ENCODE measurements at regions not wholly inside any gene's neighbourhood (a gene's known extent, or its start where the extent isn't known, plus 50 kb on each side); places are given as distances from the start of the nearest gene placed in this dataset.

GRCh38 chr6:74762841-74763240 lies 443.0 kb downstream of the COL12A1 start:
- no peak for DNase-seq (ENCODE audit: low read depth)
- H3K4me3 ChIP-seq (ENCODE audit: low read length) = no peak overlapping the region
- TF ChIP-seq, protein P1, sequence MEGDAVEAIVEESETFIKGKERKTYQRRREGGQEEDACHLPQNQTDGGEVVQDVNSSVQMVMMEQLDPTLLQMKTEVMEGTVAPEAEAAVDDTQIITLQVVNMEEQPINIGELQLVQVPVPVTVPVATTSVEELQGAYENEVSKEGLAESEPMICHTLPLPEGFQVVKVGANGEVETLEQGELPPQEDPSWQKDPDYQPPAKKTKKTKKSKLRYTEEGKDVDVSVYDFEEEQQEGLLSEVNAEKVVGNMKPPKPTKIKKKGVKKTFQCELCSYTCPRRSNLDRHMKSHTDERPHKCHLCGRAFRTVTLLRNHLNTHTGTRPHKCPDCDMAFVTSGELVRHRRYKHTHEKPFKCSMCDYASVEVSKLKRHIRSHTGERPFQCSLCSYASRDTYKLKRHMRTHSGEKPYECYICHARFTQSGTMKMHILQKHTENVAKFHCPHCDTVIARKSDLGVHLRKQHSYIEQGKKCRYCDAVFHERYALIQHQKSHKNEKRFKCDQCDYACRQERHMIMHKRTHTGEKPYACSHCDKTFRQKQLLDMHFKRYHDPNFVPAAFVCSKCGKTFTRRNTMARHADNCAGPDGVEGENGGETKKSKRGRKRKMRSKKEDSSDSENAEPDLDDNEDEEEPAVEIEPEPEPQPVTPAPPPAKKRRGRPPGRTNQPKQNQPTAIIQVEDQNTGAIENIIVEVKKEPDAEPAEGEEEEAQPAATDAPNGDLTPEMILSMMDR (conservative IDR thresholded peaks at IDR 0.05; ENCODE audit: low read length) = no peak

DNA sequence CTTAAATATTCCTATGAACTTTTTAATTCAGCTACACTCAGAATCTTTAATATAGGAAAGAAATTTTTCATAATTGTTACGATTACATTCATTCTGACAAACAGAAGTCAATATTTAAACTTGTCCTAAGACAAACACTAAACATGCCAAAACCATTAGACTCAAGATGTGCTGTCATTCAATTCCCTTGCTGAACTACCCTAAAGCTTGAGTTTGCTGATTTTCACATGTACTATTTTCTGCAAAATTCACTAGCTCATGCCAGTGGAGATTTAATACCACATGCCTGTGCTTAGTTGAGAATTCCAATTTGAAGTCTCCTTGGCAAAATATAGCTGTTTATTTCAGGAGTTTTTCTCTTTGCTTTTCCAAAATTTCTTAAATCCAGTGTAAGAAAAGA lies 448.0 kb downstream of the COL12A1 start:
- no peak overlapping the region for H3K4me3 ChIP-seq (ENCODE audit: low read length)
- TF ChIP-seq, protein P1 (conservative IDR thresholded peaks at IDR 0.05; ENCODE audit: low read length) = no peak
- no peak for DNase-seq (ENCODE audit: low read depth)

GRCh38 chr6:74756923-74757322 lies 448.9 kb downstream of the COL12A1 start:
- H3K4me3 ChIP-seq (ENCODE audit: low read length) = no peak overlapping the region
- TF ChIP-seq, protein P1 (conservative IDR thresholded peaks at IDR 0.05; ENCODE audit: low read length) = no peak
- DNase-seq (ENCODE audit: low read depth) = peak; percentile 40

- TF ChIP-seq, protein P1 (conservative IDR thresholded peaks at IDR 0.05; ENCODE audit: low read length) = no peak
- DNase-seq (ENCODE audit: low read depth) = peak; percentile 35
- H3K4me3 ChIP-seq (ENCODE audit: low read length) = no peak overlapping the region
Measured at GRCh38 chr6:74755778-74756177, 450.1 kb downstream of the COL12A1 start.

DNA sequence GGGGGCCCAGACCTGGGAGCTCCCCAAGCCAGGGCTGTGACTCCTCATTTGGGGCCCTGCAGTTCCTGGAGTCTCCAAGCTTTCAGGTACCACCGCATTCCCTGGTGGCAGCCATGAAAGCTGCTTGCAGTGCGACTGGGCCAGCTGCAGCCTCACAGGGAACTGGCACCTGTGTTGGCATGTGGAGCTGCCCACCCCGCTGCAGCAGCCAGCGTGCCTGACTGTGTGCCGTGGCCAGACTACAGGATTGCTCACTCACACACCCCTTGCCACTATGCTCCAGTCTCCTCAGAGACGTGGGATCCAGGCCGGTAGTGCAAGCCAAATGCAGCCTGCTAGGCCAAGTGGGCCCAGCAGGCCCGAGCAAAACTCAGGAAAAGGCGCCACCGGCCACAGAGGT lies 450.7 kb downstream of the COL12A1 start:
- TF ChIP-seq, protein P1 (conservative IDR thresholded peaks at IDR 0.05; ENCODE audit: low read length) = no peak
- no peak overlapping the region for H3K4me3 ChIP-seq (ENCODE audit: low read length)
- DNase-seq (ENCODE audit: low read depth) = no peak

DNA sequence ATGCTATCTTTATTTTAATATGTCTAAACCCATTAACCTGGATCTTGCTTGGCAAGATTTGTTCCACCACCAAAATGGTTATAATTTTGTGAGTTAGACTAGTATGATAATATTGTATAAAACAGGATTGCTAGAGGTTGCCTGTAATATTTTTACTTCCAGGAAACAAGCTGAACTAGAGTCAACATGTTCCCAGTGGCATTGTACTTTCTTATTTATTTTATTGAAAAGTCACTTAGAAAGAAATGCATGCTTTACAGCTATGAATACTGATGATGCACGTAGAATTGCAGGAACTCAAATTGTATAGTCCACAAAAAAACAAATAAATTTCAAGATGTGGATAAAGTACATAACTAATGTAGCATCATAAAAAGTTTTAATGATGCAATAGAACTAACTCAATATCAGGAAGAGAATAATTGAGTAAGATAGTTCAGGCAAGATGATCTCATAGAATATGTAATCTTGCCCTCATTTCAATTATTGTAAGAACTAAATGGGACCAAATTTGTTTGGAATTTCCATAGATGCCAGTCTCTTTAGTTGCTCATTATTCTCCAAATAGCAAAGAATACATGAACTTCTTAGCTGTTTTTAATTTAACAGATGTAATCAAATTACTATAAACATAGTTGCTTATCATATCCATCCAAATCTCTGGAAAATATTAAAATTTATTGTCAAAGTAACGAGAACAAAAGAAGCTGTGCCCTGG lies 451.8 kb downstream of the COL12A1 start:
- no peak for DNase-seq (ENCODE audit: low read depth)
- TF ChIP-seq, protein P1 (conservative IDR thresholded peaks at IDR 0.05; ENCODE audit: low read length) = no peak
- no peak overlapping the region for H3K4me3 ChIP-seq (ENCODE audit: low read length)

DNA sequence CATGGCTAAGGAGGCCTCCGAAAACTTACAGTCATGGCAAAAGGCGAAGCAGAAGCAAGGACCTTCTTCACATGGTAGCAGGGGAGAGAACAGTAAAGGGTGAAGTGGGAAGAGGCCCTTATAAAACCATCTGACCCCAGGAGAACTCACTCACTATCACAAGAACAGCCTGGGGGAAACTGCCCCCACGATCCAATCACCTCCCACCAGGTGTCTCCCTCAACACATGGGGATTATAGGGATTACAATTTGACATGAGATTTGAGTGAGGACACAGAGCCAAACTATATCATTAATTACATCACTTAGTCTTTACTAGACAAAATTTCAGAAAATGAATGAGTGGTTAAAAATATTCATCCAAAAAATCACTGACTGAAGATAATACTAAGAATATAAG lies 453.6 kb downstream of the COL12A1 start:
- TF ChIP-seq, protein P1 (conservative IDR thresholded peaks at IDR 0.05; ENCODE audit: low read length) = no peak
- H3K4me3 ChIP-seq (ENCODE audit: low read length) = no peak overlapping the region
- no peak for DNase-seq (ENCODE audit: low read depth)

All from AG10803 (cell line).